Thyroid gland (tissue), 4 donors: ENCODE measurements at regions not wholly inside any gene's neighbourhood (a gene's known extent, or its start where the extent isn't known, plus 50 kb on each side); places are given as distances from the start of the nearest gene placed in this dataset.

Experiments
- DNase-seq, 2 donors: peaks; one replicate each; pipeline ENCODE4 v3.0.0-alpha.2; 2019
- H3K27ac ChIP-seq, 3 donors: fragments of 200-600 bp; sonication (generic); 1 replicate in 2 of 3; 2 replicates in 1 of 3; pipeline ENCODE4 v1.5.1; 2016 to 2019; ENCODE audit warnings: mild to moderate bottlenecking in 1 of 3, moderate library complexity in 1 of 3
- H3K27me3 ChIP-seq: fragments of 200-600 bp; sonication (generic); one replicate; pipeline ENCODE4 v1.5.1; 2019
- H3K36me3 ChIP-seq, 2 donors: fragments of 200-600 bp; sonication (generic); one replicate each; pipeline ENCODE4 v1.5.1; 2016 to 2019
- H3K4me1 ChIP-seq, 2 donors: fragments of 200-600 bp; sonication (generic); one replicate each; pipeline ENCODE4 v1.5.1; 2017 to 2019
- H3K4me3 ChIP-seq, 3 donors: fragments of 200-600 bp; sonication (generic); replicated peaks in 1 of 3; 1 replicate in 2 of 3; 2 replicates in 1 of 3; pipeline ENCODE4 v1.5.1; 2016; ENCODE audit warnings: mild to moderate bottlenecking in 1 of 3
- H3K9me3 ChIP-seq: fragments of 200-600 bp; sonication (generic); one replicate; pipeline ENCODE4 v1.5.1; 2017
- CTCF ChIP-seq, 6 experiments: fragments of 200-600 bp in 3 of 6; fragments of 450-650 bp in 3 of 6; sonication (generic) in 3 of 6; IDR thresholded peaks; one replicate each; pipeline ENCODE4 v1.5.1; 2016 to 2019; ENCODE audit warnings: antibody characterized with exemption in 6 of 6, mild to moderate bottlenecking in 2 of 6, inconsistent platforms in 1 of 6, moderate library complexity in 1 of 6
- POLR2A ChIP-seq, 2 donors: fragments of 450-650 bp; IDR thresholded peaks; one replicate each; pipeline ENCODE4 v1.6.1; 2017; ENCODE audit warnings: antibody characterized with exemption in 2 of 2, mild to moderate bottlenecking in 2 of 2, moderate library complexity in 1 of 2
- WGBS, 2 donors: methylation state at CpG; one replicate each; pipeline ENCODE4 v1.1.5; 2017; 5-methylcytosine and 5-hydroxymethylcytosine counted together
- intact Hi-C: fragments of 100-400 bp; cut with DNase I; formaldehyde crosslinking; loops from one replicate; pipeline ENCODE4 v1.15.1; 2023

- no peak for DNase-seq
- intact Hi-C loops = no loop called here
- WGBS, 2 donors = 92 to 95% methylated on average over 3 of the region's 3 CpGs
- no peak overlapping the region for H3K4me3 ChIP-seq
- TF ChIP-seq CTCF (IDR thresholded peaks at IDR 0.05) (no peak), POLR2A (IDR thresholded peaks at IDR 0.05) (no peak)
- H3K9me3 ChIP-seq = no peaks in the 10 kb centered on the region
- H3K27me3 ChIP-seq = no peaks in the 10 kb centered on the region
- H3K27ac ChIP-seq = no peak overlapping the region
- peaks cover 10 to 15% of the 10 kb centered on the region in 2 donors for H3K4me1 ChIP-seq
- H3K36me3 ChIP-seq = no peaks in the 10 kb centered on the region
These were observed 218.0 kb upstream of the E2F8 start for GRCh38 chr11:19458721-19459120.

- DNase-seq = no peak
- 87 to 98% methylated on average over 2 of the region's 2 CpGs for WGBS, 2 donors
- TF ChIP-seq CTCF (IDR thresholded peaks at IDR 0.05) (no peak), POLR2A (IDR thresholded peaks at IDR 0.05) (no peak)
These were observed 217.5 kb upstream of the E2F8 start for GRCh38 chr11:19458231-19458630.

GRCh38 chr11:19455731-19456130 lies 215.0 kb upstream of the E2F8 start:
- no peak for DNase-seq
- H3K9me3 ChIP-seq = no peaks in the 10 kb centered on the region
- no peaks in the 10 kb centered on the region for H3K27me3 ChIP-seq
- WGBS, 2 donors = 70 to 83% methylated on average over 4 of the region's 4 CpGs
- no peak overlapping the region for H3K27ac ChIP-seq
- TF ChIP-seq CTCF (IDR thresholded peaks at IDR 0.05) (no peak), POLR2A (IDR thresholded peaks at IDR 0.05) (no peak)
- intact Hi-C loops = no loop called here
- H3K36me3 ChIP-seq = no peaks in the 10 kb centered on the region
- H3K4me1 ChIP-seq = peaks cover under 1 to 3% of the 10 kb centered on the region in 2 donors
- no peak overlapping the region for H3K4me3 ChIP-seq

More at GRCh38 chr11:19458231-19458630, 217.5 kb upstream of the E2F8 start:
- no peaks in the 10 kb centered on the region for H3K27me3 ChIP-seq
- no peak overlapping the region for H3K27ac ChIP-seq
- H3K36me3 ChIP-seq = no peaks in the 10 kb centered on the region
- H3K4me3 ChIP-seq = no peak overlapping the region
- intact Hi-C loops = no loop called here
- H3K4me1 ChIP-seq = peaks cover 8 to 13% of the 10 kb centered on the region in 2 donors
- no peaks in the 10 kb centered on the region for H3K9me3 ChIP-seq

GRCh38 chr11:19453651-19454257 lies 213.0 kb upstream of the E2F8 start:
- DNase-seq = no peak
- no peak overlapping the region for H3K4me3 ChIP-seq
- no peaks in the 10 kb centered on the region for H3K36me3 ChIP-seq
- H3K27ac ChIP-seq = no peak overlapping the region
- peaks cover 6 to 11% of the 10 kb centered on the region in 2 donors for H3K4me1 ChIP-seq
- intact Hi-C loops = no loop called here
- H3K9me3 ChIP-seq = no peaks in the 10 kb centered on the region
- 87 to 89% methylated on average over 9 of the region's 9 CpGs for WGBS, 2 donors
- H3K27me3 ChIP-seq = no peaks in the 10 kb centered on the region
- TF ChIP-seq POLR2A (IDR thresholded peaks at IDR 0.05) = no peak

- Histone ChIP-seq H3K4me1 (peaks cover 18 to 28% of the 10 kb centered on the region in 2 donors), H3K36me3 (no peaks in the 10 kb centered on the region), H3K27ac (no peak overlapping the region), H3K9me3 (no peaks in the 10 kb centered on the region), H3K4me3 (no peak overlapping the region), H3K27me3 (no peaks in the 10 kb centered on the region)
- TF ChIP-seq CTCF (IDR thresholded peaks at IDR 0.05) (no peak), POLR2A (IDR thresholded peaks at IDR 0.05) (no peak)
- no peak for DNase-seq
- intact Hi-C loops = no loop called here
These were observed 210.9 kb upstream of the E2F8 start for GRCh38 chr11:19451609-19452008.
